WTC11 (cell line): ENCODE measurements at regions not wholly inside any gene's neighbourhood (a gene's known extent, or its start where the extent isn't known, plus 50 kb on each side); places are given as distances from the start of the nearest gene placed in this dataset.
A peak's percentile ranks its signal among the peaks of the same experiment; 100 is the strongest.

ENCODE experiments used
- ATAC-seq: fragments of 200-7000 bp; cut with Tn5 transposase; 2 replicates; pipeline ENCODE4 v1.10.0; 2021; ENCODE audit warnings: mild to moderate bottlenecking, moderate library complexity
- CTCF ChIA-PET: fragments of 300-600 bp; sonication (Branson Sonifier 250); formaldehyde crosslinking; loops from one replicate; lab custom pipeline; 2021; ENCODE audit warnings: antibody characterized with exemption; lab: Charles Lee
- POLR2A ChIA-PET: fragments of 350-600 bp; sonication (Branson Sonifier 250); formaldehyde crosslinking; loops from one replicate; lab custom pipeline; 2021; ENCODE audit warnings: antibody characterized with exemption; lab: Charles Lee
- DNase-seq: peaks from one replicate; pipeline ENCODE4 v3.0.0; 2021; ENCODE audit warnings: low spot score
- H3K27ac Mint-ChIP-seq: 2 replicates; pipeline ENCODE4 v1.8.0; 2021; ENCODE audit warnings: mixed read lengths
- H3K27me3 Mint-ChIP-seq: 2 replicates; pipeline ENCODE4 v1.8.0; 2021; ENCODE audit warnings: low read depth, mild to moderate bottlenecking, moderate library complexity, mixed read lengths
- H3K36me3 Mint-ChIP-seq: 2 replicates; pipeline ENCODE4 v1.8.0; 2021; ENCODE audit warnings: mixed read lengths
- H3K4me1 Mint-ChIP-seq: 2 replicates; pipeline ENCODE4 v1.8.0; 2022; ENCODE audit warnings: mixed read lengths
- H3K4me3 Mint-ChIP-seq: 2 replicates; pipeline ENCODE4 v1.8.0; 2021; ENCODE audit warnings: mild to moderate bottlenecking, moderate library complexity, mixed read lengths
- H3K9me3 Mint-ChIP-seq: 2 replicates; pipeline ENCODE4 v1.8.0; 2021; ENCODE audit warnings: mixed read lengths
- CBFB ChIP-seq: sonication (generic); formaldehyde crosslinking; IDR thresholded peaks from 2 replicates; pipeline ENCODE4 v1.8.1; 2022; ENCODE audit warnings: mild to moderate bottlenecking, low read depth, missing genetic modification reagents
- ETV6 ChIP-seq: sonication (generic); formaldehyde crosslinking; IDR thresholded peaks from 2 replicates; pipeline ENCODE4 v1.8.1; 2022; ENCODE audit warnings: mild to moderate bottlenecking, missing genetic modification reagents
- IRF2 ChIP-seq: sonication (generic); formaldehyde crosslinking; IDR thresholded peaks from 2 replicates; pipeline ENCODE4 v1.8.0; 2022; ENCODE audit warnings: low read depth, missing genetic modification reagents, borderline replicate concordance
- SMAD3 ChIP-seq: sonication (generic); formaldehyde crosslinking; IDR thresholded peaks from 2 replicates; pipeline ENCODE4 v1.8.0; 2022; ENCODE audit warnings: missing genetic modification reagents, mild to moderate bottlenecking, borderline replicate concordance
- TP53 ChIP-seq: sonication (generic); formaldehyde crosslinking; IDR thresholded peaks from 2 replicates; pipeline ENCODE4 v1.8.1; 2023; ENCODE audit warnings: mild to moderate bottlenecking, missing genetic modification reagents
- ZNF138 ChIP-seq: sonication (generic); formaldehyde crosslinking; conservative IDR thresholded peaks from 2 replicates; pipeline ENCODE4 v1.8.1; 2022; ENCODE audit warnings: mild to moderate bottlenecking, moderate library complexity, missing genetic modification reagents
- ZNF232 ChIP-seq: sonication (generic); formaldehyde crosslinking; IDR thresholded peaks from 2 replicates; pipeline ENCODE4 v1.8.0; 2022; ENCODE audit warnings: mild to moderate bottlenecking, missing genetic modification reagents
- TF ChIP-seq, protein P1 (sequence below): sonication (generic); formaldehyde crosslinking; IDR thresholded peaks from 2 replicates; pipeline ENCODE4 v1.8.0; 2022; ENCODE audit warnings: mild to moderate bottlenecking, missing genetic modification reagents
- TF ChIP-seq, protein P2 (sequence below): sonication (generic); formaldehyde crosslinking; IDR thresholded peaks from 2 replicates; pipeline ENCODE4 v1.8.0; 2023; ENCODE audit warnings: missing genetic modification reagents, mild to moderate bottlenecking, borderline replicate concordance
- TF ChIP-seq, protein P3 (sequence below): sonication (generic); formaldehyde crosslinking; IDR thresholded peaks from 2 replicates; pipeline ENCODE4 v1.8.0; 2022; ENCODE audit warnings: missing genetic modification reagents

DNA sequence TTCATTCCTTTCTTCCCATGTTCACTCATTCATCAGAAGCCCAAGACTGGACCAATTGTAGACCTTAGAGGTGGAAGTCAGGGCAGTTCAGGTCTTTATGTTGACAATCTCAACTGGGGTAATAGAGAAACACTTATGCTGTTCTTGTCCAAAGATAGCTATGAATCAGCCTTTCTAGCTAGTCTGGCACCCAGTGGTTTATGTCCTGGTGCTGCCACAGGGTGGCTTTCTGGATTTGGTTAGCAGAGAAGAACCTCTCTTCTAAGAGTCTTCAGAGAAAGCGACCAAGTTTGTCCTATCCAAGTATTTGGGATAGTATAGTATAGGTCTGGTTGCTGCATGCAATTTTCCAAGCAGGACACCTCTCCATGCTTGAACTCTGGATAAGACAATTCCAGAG is 83.3 kb downstream of the NOG start:
- H3K27ac Mint-ChIP-seq = no peak overlapping the region
- peaks cover 9% of the 10 kb centered on the region for H3K4me1 Mint-ChIP-seq
- TF ChIP-seq IRF2 (CRISPR knock-in tag) (no peak), ZNF138 (CRISPR knock-in tag) (no peak), SMAD3 (CRISPR knock-in tag) (no peak), TP53 (CRISPR knock-in tag) (no peak), ZNF232 (CRISPR knock-in tag) (no peak), CBFB (no peak), ETV6 (CRISPR knock-in tag) (no peak)
- TF ChIP-seq, protein P1, sequence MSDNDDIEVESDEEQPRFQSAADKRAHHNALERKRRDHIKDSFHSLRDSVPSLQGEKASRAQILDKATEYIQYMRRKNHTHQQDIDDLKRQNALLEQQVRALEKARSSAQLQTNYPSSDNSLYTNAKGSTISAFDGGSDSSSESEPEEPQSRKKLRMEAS (CRISPR knock-in tag) = no peak
- TF ChIP-seq, protein P2, sequence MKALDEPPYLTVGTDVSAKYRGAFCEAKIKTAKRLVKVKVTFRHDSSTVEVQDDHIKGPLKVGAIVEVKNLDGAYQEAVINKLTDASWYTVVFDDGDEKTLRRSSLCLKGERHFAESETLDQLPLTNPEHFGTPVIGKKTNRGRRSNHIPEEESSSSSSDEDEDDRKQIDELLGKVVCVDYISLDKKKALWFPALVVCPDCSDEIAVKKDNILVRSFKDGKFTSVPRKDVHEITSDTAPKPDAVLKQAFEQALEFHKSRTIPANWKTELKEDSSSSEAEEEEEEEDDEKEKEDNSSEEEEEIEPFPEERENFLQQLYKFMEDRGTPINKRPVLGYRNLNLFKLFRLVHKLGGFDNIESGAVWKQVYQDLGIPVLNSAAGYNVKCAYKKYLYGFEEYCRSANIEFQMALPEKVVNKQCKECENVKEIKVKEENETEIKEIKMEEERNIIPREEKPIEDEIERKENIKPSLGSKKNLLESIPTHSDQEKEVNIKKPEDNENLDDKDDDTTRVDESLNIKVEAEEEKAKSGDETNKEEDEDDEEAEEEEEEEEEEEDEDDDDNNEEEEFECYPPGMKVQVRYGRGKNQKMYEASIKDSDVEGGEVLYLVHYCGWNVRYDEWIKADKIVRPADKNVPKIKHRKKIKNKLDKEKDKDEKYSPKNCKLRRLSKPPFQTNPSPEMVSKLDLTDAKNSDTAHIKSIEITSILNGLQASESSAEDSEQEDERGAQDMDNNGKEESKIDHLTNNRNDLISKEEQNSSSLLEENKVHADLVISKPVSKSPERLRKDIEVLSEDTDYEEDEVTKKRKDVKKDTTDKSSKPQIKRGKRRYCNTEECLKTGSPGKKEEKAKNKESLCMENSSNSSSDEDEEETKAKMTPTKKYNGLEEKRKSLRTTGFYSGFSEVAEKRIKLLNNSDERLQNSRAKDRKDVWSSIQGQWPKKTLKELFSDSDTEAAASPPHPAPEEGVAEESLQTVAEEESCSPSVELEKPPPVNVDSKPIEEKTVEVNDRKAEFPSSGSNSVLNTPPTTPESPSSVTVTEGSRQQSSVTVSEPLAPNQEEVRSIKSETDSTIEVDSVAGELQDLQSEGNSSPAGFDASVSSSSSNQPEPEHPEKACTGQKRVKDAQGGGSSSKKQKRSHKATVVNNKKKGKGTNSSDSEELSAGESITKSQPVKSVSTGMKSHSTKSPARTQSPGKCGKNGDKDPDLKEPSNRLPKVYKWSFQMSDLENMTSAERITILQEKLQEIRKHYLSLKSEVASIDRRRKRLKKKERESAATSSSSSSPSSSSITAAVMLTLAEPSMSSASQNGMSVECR (CRISPR knock-in tag) = no peak
- TF ChIP-seq, protein P3, sequence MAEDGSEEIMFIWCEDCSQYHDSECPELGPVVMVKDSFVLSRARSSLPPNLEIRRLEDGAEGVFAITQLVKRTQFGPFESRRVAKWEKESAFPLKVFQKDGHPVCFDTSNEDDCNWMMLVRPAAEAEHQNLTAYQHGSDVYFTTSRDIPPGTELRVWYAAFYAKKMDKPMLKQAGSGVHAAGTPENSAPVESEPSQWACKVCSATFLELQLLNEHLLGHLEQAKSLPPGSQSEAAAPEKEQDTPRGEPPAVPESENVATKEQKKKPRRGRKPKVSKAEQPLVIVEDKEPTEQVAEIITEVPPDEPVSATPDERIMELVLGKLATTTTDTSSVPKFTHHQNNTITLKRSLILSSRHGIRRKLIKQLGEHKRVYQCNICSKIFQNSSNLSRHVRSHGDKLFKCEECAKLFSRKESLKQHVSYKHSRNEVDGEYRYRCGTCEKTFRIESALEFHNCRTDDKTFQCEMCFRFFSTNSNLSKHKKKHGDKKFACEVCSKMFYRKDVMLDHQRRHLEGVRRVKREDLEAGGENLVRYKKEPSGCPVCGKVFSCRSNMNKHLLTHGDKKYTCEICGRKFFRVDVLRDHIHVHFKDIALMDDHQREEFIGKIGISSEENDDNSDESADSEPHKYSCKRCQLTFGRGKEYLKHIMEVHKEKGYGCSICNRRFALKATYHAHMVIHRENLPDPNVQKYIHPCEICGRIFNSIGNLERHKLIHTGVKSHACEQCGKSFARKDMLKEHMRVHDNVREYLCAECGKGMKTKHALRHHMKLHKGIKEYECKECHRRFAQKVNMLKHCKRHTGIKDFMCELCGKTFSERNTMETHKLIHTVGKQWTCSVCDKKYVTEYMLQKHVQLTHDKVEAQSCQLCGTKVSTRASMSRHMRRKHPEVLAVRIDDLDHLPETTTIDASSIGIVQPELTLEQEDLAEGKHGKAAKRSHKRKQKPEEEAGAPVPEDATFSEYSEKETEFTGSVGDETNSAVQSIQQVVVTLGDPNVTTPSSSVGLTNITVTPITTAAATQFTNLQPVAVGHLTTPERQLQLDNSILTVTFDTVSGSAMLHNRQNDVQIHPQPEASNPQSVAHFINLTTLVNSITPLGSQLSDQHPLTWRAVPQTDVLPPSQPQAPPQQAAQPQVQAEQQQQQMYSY (CRISPR knock-in tag) = no peak
- H3K4me3 Mint-ChIP-seq = no peak overlapping the region
- ChIA-PET POLR2A (no interaction called here), CTCF (interaction anchor here (1.3 to 3.1 kb wide), 6 partner anchors 39 to 237 kb away, joined by 3 to 47 read pairs (median 24); partner anchors contain the start of genes NOG and TRIM25)
- ATAC-seq (no peak), DNase-seq (no peak)
- H3K27me3 Mint-ChIP-seq = peaks cover 5% of the 10 kb centered on the region
- peaks cover 12% of the 10 kb centered on the region for H3K9me3 Mint-ChIP-seq
- no peaks in the 10 kb centered on the region for H3K36me3 Mint-ChIP-seq

DNA sequence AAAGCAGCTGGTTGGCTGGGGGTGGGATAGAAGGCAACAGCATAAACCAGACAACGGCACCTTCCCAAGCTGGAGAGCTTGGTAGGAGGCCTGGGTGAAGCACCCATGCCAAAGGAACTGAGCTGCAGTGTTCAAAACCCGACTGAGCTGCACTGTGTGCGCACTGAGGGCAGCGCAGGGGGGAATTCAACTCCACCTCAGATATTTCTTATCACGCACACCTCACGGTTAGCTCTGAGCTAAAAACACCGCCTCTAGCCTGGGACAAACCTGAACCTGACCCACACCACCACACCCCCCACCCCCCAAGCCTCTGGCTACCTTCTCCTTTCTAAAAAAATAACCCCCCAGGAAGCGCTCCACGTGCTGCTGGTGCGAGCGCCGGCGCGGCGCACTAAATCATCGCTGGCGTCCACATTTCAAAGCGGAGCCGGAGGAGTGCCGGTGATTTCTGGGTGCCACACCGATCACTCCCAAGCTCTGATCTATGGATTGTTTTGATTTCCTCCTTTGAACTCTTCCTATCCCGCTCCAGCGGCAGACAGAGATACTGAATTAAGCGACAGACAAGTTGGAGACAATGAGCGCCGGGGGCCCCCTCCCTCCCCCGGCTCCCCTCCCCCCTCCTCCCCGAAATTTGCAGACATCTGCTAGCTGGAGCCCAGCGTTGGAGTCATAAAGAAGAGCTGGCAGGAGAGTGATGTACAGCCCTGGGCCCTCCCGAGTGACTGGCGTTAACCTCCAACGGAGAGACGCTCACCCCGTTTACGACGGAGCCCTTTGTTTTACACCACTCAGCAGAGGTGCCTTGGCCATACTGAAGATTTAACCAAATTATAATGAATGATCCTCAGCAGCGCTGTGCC is 85.0 kb downstream of the NOG start:
- CTCF ChIA-PET = interaction anchor here (0.6 to 3.1 kb wide), 29 partner anchors 8 to 480 kb away, joined by 3 to 47 read pairs (median 3); partner anchors contain the start of genes NOG and TRIM25
- TF ChIP-seq, protein P2 (CRISPR knock-in tag) = no peak
- TF ChIP-seq, protein P1 (CRISPR knock-in tag) = peak; percentile 59; the same call in 1 of the 2 replicates
- ATAC-seq (peak; percentile 73), DNase-seq (peak; percentile 21)
- POLR2A ChIA-PET = interaction anchor here (0.5 to 0.8 kb wide), 2 partner anchors 60 to 85 kb away, joined by 4 to 9 read pairs; partner anchors contain the start of gene NOG
- Mint-ChIP-seq H3K36me3 (no peaks in the 10 kb centered on the region), H3K4me3 (peak overlapping the region; percentile 85), H3K9me3 (no peaks in the 10 kb centered on the region), H3K27me3 (no peaks in the 10 kb centered on the region; the same call in 1 of the 2 replicates), H3K4me1 (peaks cover 9% of the 10 kb centered on the region), H3K27ac (no peak overlapping the region)
